ENCODE measurements at regions not wholly inside any gene's neighbourhood (a gene's known extent, or its start where the extent isn't known, plus 50 kb on each side); places are given as distances from the start of the nearest gene placed in this dataset.

DNA sequence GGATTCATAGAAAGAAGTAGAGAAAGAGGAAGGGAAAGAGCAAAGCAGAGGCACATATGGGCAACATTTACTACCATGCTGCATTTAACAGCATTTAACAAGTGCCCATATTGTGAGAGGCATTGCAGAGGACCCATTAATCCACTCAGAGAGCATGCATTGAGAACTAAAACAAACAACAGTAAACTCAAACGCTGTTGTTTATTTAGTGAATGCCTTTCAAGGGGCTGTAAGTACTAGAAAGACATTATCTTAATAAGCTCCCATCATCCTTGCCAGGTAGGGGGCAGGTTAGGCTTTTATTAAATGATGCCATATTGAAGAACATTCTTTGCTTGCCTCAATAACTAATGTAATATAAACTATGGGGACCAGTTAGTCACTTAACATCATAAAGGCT is 254.3 kb upstream of the DAB1 start:
- TF ChIP-seq, protein P1, sequence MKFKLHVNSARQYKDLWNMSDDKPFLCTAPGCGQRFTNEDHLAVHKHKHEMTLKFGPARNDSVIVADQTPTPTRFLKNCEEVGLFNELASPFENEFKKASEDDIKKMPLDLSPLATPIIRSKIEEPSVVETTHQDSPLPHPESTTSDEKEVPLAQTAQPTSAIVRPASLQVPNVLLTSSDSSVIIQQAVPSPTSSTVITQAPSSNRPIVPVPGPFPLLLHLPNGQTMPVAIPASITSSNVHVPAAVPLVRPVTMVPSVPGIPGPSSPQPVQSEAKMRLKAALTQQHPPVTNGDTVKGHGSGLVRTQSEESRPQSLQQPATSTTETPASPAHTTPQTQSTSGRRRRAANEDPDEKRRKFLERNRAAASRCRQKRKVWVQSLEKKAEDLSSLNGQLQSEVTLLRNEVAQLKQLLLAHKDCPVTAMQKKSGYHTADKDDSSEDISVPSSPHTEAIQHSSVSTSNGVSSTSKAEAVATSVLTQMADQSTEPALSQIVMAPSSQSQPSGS (CRISPR knock-in tag; IDR thresholded peaks at IDR 0.05), result no peak
- TF ChIP-seq TEAD2 (tag; IDR thresholded peaks at IDR 0.05) (no peak), BRCA1 (IDR thresholded peaks at IDR 0.05) (no peak), BRCA1 (CRISPR knock-in tag; IDR thresholded peaks at IDR 0.05) (no peak)

Data from K562 (cell line).